ENCODE measurements at regions not wholly inside any gene's neighbourhood (a gene's known extent, or its start where the extent isn't known, plus 50 kb on each side); places are given as distances from the start of the nearest gene placed in this dataset.

GRCh38 chr11:36874291-36874690 is 276.3 kb upstream of the RAG2 start:
- Histone ChIP-seq H3K9me3 (replicated peaks) (no peaks in the 10 kb centered on the region), H3K27ac (replicated peaks) (no peak overlapping the region), H3K36me3 (no peaks in the 10 kb centered on the region), H3K4me3 (no peak overlapping the region), H3K4me1 (no peaks in the 10 kb centered on the region), H3K27me3 (ENCODE audit: low read depth) (no peaks in the 10 kb centered on the region)
- no peak for TF ChIP-seq CTCF (IDR thresholded peaks at IDR 0.05; ENCODE audit: borderline replicate concordance)
- no peak for DNase-seq
- intact Hi-C loops (cut with micrococcal nuclease): no loop called here

GRCh38 chr11:36870361-36870760 is 272.3 kb upstream of the RAG2 start:
- H3K36me3 ChIP-seq: no peaks in the 10 kb centered on the region
- no peak overlapping the region for H3K27ac ChIP-seq (replicated peaks)
- DNase-seq: no peak
- TF ChIP-seq CTCF (IDR thresholded peaks at IDR 0.05; ENCODE audit: borderline replicate concordance): no peak
- H3K4me3 ChIP-seq: no peak overlapping the region
- no peaks in the 10 kb centered on the region for H3K9me3 ChIP-seq (replicated peaks)
- no peaks in the 10 kb centered on the region for H3K27me3 ChIP-seq (ENCODE audit: low read depth)
- H3K4me1 ChIP-seq: no peaks in the 10 kb centered on the region
- intact Hi-C loops (cut with micrococcal nuclease): no loop called here

- Histone ChIP-seq H3K9me3 (replicated peaks) (no peaks in the 10 kb centered on the region), H3K27me3 (ENCODE audit: low read depth) (no peaks in the 10 kb centered on the region), H3K4me1 (no peaks in the 10 kb centered on the region), H3K4me3 (no peak overlapping the region), H3K27ac (replicated peaks) (no peak overlapping the region), H3K36me3 (no peaks in the 10 kb centered on the region)
- TF ChIP-seq CTCF (IDR thresholded peaks at IDR 0.05; ENCODE audit: borderline replicate concordance): no peak
- intact Hi-C loops (cut with micrococcal nuclease): no loop called here
- DNase-seq: no peak
Observed at GRCh38 chr11:36868380-36868779, 270.3 kb upstream of the RAG2 start.

GRCh38 chr11:36865846-36866245 is 267.8 kb upstream of the RAG2 start:
- TF ChIP-seq CTCF (IDR thresholded peaks at IDR 0.05; ENCODE audit: borderline replicate concordance): no peak
- Histone ChIP-seq H3K9me3 (replicated peaks) (no peaks in the 10 kb centered on the region), H3K4me3 (no peak overlapping the region), H3K27ac (replicated peaks) (no peak overlapping the region), H3K36me3 (no peaks in the 10 kb centered on the region), H3K27me3 (ENCODE audit: low read depth) (no peaks in the 10 kb centered on the region), H3K4me1 (no peaks in the 10 kb centered on the region)
- DNase-seq: no peak
- intact Hi-C loops (cut with micrococcal nuclease): no loop called here

- H3K4me1 ChIP-seq: no peaks in the 10 kb centered on the region
- no peak for DNase-seq
- no peaks in the 10 kb centered on the region for H3K36me3 ChIP-seq
- no peak overlapping the region for H3K27ac ChIP-seq (replicated peaks)
- H3K9me3 ChIP-seq (replicated peaks): no peaks in the 10 kb centered on the region
- no peak for TF ChIP-seq CTCF (IDR thresholded peaks at IDR 0.05; ENCODE audit: borderline replicate concordance)
- intact Hi-C loops (cut with micrococcal nuclease): no loop called here
- no peak overlapping the region for H3K4me3 ChIP-seq
- no peaks in the 10 kb centered on the region for H3K27me3 ChIP-seq (ENCODE audit: low read depth)
Observed at GRCh38 chr11:36854875-36855274, 256.8 kb upstream of the RAG2 start.

- DNase-seq: no peak
- no peaks in the 10 kb centered on the region for H3K9me3 ChIP-seq (replicated peaks)
- H3K4me3 ChIP-seq: no peak overlapping the region
- TF ChIP-seq CTCF (IDR thresholded peaks at IDR 0.05; ENCODE audit: borderline replicate concordance): no peak
- H3K27me3 ChIP-seq (ENCODE audit: low read depth): no peaks in the 10 kb centered on the region
- intact Hi-C loops (cut with micrococcal nuclease): no loop called here
- H3K36me3 ChIP-seq: no peaks in the 10 kb centered on the region
- no peak overlapping the region for H3K27ac ChIP-seq (replicated peaks)
- H3K4me1 ChIP-seq: no peaks in the 10 kb centered on the region
Observed at GRCh38 chr11:36848660-36849059, 250.6 kb upstream of the RAG2 start.

All from left ventricle myocardium inferior (tissue), 1 donor.